ENCODE measurements at regions not wholly inside any gene's neighbourhood (a gene's known extent, or its start where the extent isn't known, plus 50 kb on each side); places are given as distances from the start of the nearest gene placed in this dataset.
A peak's percentile ranks its signal among the peaks of the same experiment; 100 is the strongest.
"Not testable (repeated sequence)": the region's sequence is repeated elsewhere in the genome, so short reads cannot be mapped to it uniquely, and the experiment has no call there.

DNA sequence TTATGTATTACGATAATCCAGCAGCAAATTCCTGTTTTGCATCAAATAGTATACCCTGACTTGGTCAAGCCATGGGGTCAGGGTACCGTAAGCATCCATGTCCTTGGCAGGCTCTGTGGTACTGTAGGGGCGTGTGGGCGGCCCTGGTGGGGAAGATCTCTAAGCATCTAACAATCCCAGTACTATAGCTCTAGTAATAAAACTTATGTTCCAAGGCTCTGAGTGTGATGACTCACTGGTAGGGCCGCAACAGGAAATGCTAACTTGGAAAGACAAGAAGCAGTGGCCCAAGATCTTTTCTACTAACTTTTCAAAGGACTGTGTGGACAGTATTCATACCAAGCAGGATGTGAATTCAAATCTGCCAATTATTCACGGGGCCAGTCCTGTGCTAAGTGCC is 63.8 kb downstream of the CLEC18A start:
- H3K36me3 ChIP-seq; intact Hi-C loops (cut with DNase I; ENCODE audit: low total_unique reads); ATAC-seq: not testable (repeated sequence)

DNA sequence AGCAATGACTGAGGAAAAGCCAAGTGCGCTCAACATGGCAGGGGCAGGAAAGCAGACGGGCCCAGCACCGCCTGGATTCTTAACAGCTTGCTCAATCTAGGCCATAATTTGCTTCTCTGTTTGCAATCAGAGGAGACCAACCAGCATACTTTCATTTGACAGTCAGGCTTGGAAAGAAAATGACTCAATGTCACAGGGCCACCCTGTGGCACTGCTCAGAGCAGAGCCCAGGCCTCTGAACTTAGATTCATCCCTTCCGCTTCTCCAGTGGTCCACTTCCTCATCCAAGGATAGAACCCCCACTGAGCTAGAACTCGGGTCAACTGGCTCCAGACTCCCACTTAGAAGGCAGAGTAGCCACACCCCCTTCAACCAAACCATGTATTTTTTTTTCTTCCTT is 65.6 kb downstream of the CLEC18A start:
- peak in 1 of 2 donors; percentile 21 for DNase-seq
- in situ Hi-C loops (cut with MboI; ENCODE audit: low sequenced_read_pairs in 4 of 4); intact Hi-C loops (cut with DNase I; ENCODE audit: low total_unique reads); H3K27ac ChIP-seq; H3K4me3 ChIP-seq; H3K27me3 ChIP-seq; H3K4me1 ChIP-seq; H3K9me3 ChIP-seq: not testable (repeated sequence)
- peaks cover 0 to 12% of the 10 kb centered on the region in 2 donors for H3K36me3 ChIP-seq
- ATAC-seq = peak; percentile 77

More for the DNA sequence above, 63.8 kb downstream of the CLEC18A start:
- H3K27ac ChIP-seq; in situ Hi-C loops (cut with MboI; ENCODE audit: low sequenced_read_pairs in 4 of 4); H3K27me3 ChIP-seq; H3K9me3 ChIP-seq; H3K4me3 ChIP-seq; DNase-seq; H3K4me1 ChIP-seq: not testable (repeated sequence)

DNA sequence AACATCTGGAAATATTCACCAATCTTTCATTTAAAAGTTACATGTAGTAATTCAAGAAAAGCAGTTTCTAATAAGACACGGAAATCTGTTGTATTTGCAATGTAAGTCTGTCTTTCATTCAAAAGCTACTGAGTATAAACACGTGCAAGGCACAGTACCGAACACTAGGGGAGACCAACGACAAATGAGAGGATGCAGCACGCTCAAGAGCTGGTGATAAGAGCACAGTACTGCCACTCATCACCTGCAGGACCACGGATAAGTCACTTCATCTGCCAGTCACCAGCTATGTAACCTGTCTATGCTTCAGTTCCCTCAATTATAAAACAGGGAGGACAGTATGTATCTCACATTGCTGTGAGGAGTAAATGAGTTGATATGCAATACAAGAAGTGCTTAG is 67.1 kb downstream of the CLEC18A start:
- H3K4me1 ChIP-seq = no peaks in the 10 kb centered on the region
- no peaks in the 10 kb centered on the region for H3K9me3 ChIP-seq
- no peak overlapping the region for H3K4me3 ChIP-seq
- no peaks in the 10 kb centered on the region for H3K27me3 ChIP-seq
- DNase-seq (no peak), ATAC-seq (no peak)
- H3K36me3 ChIP-seq = peaks cover 0 to 12% of the 10 kb centered on the region in 2 donors
- H3K27ac ChIP-seq = no peak overlapping the region
- intact Hi-C loops (cut with DNase I; ENCODE audit: low total_unique reads) = no loop called here
- no peak for TF ChIP-seq POLR2A (IDR thresholded peaks at IDR 0.05)
- TF ChIP-seq, protein P1, sequence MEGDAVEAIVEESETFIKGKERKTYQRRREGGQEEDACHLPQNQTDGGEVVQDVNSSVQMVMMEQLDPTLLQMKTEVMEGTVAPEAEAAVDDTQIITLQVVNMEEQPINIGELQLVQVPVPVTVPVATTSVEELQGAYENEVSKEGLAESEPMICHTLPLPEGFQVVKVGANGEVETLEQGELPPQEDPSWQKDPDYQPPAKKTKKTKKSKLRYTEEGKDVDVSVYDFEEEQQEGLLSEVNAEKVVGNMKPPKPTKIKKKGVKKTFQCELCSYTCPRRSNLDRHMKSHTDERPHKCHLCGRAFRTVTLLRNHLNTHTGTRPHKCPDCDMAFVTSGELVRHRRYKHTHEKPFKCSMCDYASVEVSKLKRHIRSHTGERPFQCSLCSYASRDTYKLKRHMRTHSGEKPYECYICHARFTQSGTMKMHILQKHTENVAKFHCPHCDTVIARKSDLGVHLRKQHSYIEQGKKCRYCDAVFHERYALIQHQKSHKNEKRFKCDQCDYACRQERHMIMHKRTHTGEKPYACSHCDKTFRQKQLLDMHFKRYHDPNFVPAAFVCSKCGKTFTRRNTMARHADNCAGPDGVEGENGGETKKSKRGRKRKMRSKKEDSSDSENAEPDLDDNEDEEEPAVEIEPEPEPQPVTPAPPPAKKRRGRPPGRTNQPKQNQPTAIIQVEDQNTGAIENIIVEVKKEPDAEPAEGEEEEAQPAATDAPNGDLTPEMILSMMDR (IDR thresholded peaks at IDR 0.05 in 4 of 5, conservative IDR thresholded peaks at IDR 0.05 in 1 of 5) = no peak
- in situ Hi-C loops (cut with MboI; ENCODE audit: low sequenced_read_pairs in 4 of 4) = no loop called here

DNA sequence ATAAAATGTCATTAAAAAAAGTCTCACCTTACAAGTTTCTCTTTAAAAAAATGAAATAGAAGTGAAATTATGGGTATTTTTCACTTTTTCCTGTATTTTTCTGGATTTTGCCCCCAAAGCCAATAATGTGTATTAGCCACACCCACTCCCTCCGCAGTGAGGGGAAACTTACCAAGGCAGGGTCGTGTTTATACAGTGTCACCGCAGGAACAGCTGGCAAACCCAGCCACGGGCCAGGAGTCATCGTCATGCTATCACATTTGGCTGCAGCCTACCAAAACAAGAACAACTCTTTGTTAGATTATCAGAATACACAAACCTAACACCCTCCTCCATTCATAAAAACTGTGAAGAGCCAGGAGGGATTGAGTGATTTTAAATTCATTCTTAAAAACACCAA is 72.1 kb downstream of the CLEC18A start:
- H3K27me3 ChIP-seq; H3K9me3 ChIP-seq; H3K4me1 ChIP-seq; intact Hi-C loops (cut with DNase I; ENCODE audit: low total_unique reads); H3K4me3 ChIP-seq; DNase-seq; in situ Hi-C loops (cut with MboI; ENCODE audit: low sequenced_read_pairs in 4 of 4); H3K27ac ChIP-seq: not testable (repeated sequence)
- peaks cover 0 to 13% of the 10 kb centered on the region in 2 donors for H3K36me3 ChIP-seq
- ATAC-seq = peak; percentile 90 to 99

DNA sequence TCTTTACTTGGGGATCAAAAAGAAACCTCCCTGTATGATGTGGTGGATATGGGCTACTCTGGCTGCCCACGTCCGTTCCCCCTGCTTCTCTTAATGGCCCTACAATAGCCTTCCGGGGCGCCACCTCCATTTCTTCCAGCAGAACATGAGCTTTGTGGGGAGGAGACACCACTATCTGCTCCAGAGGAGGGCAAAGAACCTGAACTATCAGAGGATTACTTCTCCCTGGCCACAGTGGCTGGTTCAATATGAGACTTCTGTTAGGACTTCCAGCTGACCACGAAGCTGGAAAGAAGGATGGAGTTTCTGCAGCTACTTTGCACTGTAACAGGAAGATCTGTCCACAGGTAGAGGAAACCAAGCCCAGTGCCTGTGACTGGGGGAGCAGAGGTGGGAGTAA is 72.8 kb downstream of the CLEC18A start:
- H3K4me1 ChIP-seq; H3K4me3 ChIP-seq; in situ Hi-C loops (cut with MboI; ENCODE audit: low sequenced_read_pairs in 4 of 4); intact Hi-C loops (cut with DNase I; ENCODE audit: low total_unique reads); H3K9me3 ChIP-seq; ATAC-seq; H3K27me3 ChIP-seq; H3K27ac ChIP-seq; DNase-seq: not testable (repeated sequence)
- H3K36me3 ChIP-seq = peaks cover 0 to 13% of the 10 kb centered on the region in 2 donors

DNA sequence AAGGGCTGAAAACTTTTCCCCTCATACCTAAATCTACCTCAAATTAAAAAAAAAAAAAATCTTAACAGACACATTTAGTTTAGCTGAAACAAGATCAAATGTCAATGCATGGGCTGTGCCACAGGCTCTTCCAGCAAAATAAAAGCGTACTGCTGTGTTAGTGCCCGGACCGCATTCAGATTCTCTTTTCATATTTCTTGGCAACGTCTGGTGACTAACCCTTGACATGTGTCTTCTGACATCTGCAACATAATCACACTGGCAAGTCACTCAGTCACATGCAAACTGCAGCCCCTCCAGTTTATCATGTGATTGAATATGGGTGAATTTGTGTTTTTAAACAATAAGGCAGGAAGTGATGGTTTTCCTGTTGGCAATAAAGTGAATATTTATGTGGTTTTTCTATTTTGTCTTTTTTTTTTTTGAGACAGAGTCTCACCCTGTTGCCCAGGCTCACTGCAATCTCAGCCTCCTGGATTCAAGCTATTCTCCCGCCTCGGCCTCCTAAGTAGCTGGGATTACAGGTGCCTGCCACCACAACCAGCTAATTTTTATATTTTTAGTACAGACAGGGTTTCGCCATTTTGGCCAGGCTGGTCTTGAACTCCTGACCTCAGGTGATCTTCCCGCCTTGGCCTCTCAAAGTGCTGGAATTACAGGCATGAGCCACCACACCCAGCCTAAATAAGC is 75.2 kb downstream of the CLEC18A start:
- ATAC-seq = peak; percentile 67 to 78
- H3K9me3 ChIP-seq; H3K27me3 ChIP-seq; H3K4me3 ChIP-seq; intact Hi-C loops (cut with DNase I; ENCODE audit: low total_unique reads); DNase-seq; in situ Hi-C loops (cut with MboI; ENCODE audit: low sequenced_read_pairs in 4 of 4); H3K4me1 ChIP-seq; H3K36me3 ChIP-seq: not testable (repeated sequence)
- H3K27ac ChIP-seq = peak overlapping the region in 2 of 4 donors; percentile 7 to 52

DNA sequence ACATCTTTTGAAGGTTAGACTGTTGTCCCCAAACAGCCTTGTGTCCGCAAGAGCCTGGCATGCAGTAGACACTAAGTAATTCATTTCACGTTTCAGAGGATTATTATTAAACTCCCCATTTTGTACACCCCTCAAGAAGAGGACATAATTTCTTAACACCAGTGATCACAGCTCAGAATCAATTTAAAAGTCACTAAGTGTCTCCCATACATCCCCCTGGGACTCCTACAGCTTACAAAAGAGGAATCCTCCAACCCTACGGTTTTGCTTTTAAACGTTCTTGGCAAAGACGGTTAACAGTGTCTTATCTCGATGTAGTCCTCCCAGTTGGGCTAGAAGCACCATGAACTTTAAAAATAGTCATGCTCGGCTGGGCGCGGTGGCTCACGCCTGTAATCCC is 81.2 kb upstream of the PDPR start:
- H3K27ac ChIP-seq; in situ Hi-C loops (cut with MboI; ENCODE audit: low sequenced_read_pairs in 4 of 4); intact Hi-C loops (cut with DNase I; ENCODE audit: low total_unique reads); ATAC-seq; H3K4me3 ChIP-seq; H3K4me1 ChIP-seq; DNase-seq; H3K9me3 ChIP-seq; H3K27me3 ChIP-seq: not testable (repeated sequence)
- H3K36me3 ChIP-seq = peaks cover 3 to 12% of the 10 kb centered on the region in 2 donors

DNA sequence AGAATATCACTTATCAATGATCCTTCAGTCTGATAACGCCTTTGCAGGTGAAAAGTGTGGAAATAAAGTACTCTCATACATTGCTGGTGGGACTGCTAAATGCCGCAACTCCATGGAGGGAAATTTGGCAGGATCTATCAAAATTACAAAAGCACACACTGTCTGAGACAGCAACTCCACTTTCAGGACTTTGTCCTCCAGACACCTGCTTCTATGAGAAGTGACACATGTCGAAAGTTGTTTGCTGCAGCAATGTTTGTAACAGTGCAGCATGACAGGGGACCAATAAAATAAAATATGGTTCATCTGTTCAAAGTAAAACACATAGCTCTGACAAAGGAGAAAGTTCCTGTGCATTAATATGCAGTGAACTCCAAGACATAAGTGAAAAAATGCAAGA is 76.2 kb upstream of the PDPR start:
- H3K27me3 ChIP-seq; DNase-seq; H3K27ac ChIP-seq; H3K9me3 ChIP-seq; ATAC-seq; intact Hi-C loops (cut with DNase I; ENCODE audit: low total_unique reads); H3K4me3 ChIP-seq; H3K4me1 ChIP-seq; in situ Hi-C loops (cut with MboI; ENCODE audit: low sequenced_read_pairs in 4 of 4): not testable (repeated sequence)
- H3K36me3 ChIP-seq = peaks cover 0 to 12% of the 10 kb centered on the region in 2 donors

DNA sequence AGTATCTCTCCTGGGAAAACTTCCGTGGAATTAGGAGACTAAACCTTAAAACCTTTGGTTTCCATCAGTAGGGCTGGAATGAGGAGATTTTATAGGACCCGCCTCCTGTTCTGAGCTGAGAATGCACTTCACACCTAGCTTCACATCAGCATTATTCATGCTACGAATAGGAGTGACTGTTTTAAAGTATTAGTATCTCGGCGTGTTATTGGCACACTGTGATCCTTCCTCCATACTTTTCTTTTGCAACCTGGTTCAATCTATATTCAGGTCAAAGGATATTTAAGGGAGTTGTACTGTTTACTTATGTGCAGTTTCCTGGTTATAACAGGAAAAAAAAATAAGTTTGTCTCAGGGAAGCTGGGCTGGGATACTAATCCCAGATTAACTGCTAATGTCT is 73.6 kb upstream of the PDPR start:
- in situ Hi-C loops (cut with MboI; ENCODE audit: low sequenced_read_pairs in 4 of 4); DNase-seq; H3K27me3 ChIP-seq; H3K36me3 ChIP-seq; ATAC-seq; H3K4me1 ChIP-seq; H3K9me3 ChIP-seq; H3K27ac ChIP-seq; intact Hi-C loops (cut with DNase I; ENCODE audit: low total_unique reads); H3K4me3 ChIP-seq: not testable (repeated sequence)

DNA sequence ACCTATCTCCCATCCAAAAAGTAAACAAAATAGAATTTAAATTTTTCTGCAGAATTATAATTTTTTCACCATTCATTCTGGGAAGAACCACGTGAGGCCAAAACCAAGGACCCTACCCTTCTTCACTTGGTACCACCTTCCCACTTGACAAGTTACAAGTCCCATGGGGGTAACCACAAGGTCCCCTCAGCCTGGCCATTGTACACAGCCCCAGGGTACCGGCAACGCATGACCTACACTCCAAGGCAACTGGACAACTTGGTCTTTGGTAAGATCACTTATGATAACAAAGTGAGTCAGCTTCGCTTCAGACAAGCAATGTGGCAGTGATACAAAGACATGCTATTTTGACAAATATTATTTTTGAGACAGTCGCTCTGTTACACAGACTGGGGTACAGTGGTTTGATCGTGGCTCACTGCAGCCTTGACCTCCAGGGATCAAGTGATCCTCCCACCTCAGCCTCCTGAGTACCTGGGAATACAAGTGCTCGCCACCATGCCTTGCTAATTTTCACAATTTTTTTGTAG is 70.5 kb upstream of the PDPR start:
- H3K4me3 ChIP-seq; H3K27me3 ChIP-seq; H3K27ac ChIP-seq; intact Hi-C loops (cut with DNase I; ENCODE audit: low total_unique reads); ATAC-seq; DNase-seq; H3K36me3 ChIP-seq; H3K4me1 ChIP-seq; H3K9me3 ChIP-seq; in situ Hi-C loops (cut with MboI; ENCODE audit: low sequenced_read_pairs in 4 of 4): not testable (repeated sequence)

DNA sequence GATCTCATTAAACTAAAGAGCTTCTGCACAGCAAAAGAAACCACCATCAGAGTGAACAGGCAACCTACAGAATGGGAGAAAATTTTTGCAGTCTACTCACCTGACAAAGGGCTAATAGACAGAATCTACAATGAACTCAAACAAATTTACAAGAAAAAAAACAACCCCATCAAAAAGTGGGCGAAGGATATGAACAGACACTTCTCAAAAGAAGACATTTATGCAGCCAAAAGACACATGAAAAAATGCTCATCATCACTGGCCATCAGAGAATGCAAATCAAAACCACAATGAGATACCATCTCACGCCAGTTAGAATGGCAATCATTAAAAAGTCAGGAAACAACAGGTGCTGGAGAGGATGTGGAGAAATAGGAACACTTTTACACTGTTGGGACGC is 67.6 kb upstream of the PDPR start:
- intact Hi-C loops (cut with DNase I; ENCODE audit: low total_unique reads); H3K27ac ChIP-seq; H3K27me3 ChIP-seq; H3K4me1 ChIP-seq; H3K9me3 ChIP-seq; in situ Hi-C loops (cut with MboI; ENCODE audit: low sequenced_read_pairs in 4 of 4); H3K4me3 ChIP-seq; ATAC-seq; H3K36me3 ChIP-seq; DNase-seq: not testable (repeated sequence)
